ENCODE measurements at regions not wholly inside any gene's neighbourhood (a gene's known extent, or its start where the extent isn't known, plus 50 kb on each side); places are given as distances from the start of the nearest gene placed in this dataset.
"Not testable (repeated sequence)": the region's sequence is repeated elsewhere in the genome, so short reads cannot be mapped to it uniquely, and the experiment has no call there.

DNA sequence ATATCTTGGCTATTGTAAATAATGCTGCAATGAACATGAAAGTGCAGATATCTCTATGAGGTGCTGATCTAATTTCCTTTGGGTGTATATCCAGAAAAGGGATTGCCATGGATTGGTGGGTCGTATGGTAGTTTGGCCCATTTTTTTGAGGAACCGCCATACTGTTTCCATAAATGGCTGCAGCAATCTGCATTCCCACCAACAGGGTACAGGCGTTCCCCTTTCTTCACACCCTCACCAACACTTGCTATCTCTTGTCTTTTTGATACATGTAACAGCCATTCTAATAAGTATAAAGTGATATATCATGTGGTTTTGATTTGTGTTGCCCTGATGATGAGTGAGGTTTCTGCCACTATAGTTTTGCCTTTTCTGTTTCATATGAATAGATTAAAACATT lies 146.7 kb downstream of the NR2F2 start:
- 91 to 99% methylated on average over 3 of the region's 3 CpGs for WGBS, 2 donors
- no peak overlapping the region for H3K4me3 ChIP-seq (ENCODE audit: low read depth, poor library complexity, severe bottlenecking)
- DNase-seq (ENCODE audit: low spot score in 2 of 2), result no peak
- TF ChIP-seq POLR2A (IDR thresholded peaks at IDR 0.05), result no peak
- TF ChIP-seq CTCF (IDR thresholded peaks at IDR 0.05), result no peak
- intact Hi-C loops (cut with DNase I; ENCODE audit: low total_unique reads), result no loop called here

GRCh38 chr15:96484412-96484811 lies 153.9 kb downstream of the NR2F2 start:
- intact Hi-C loops (cut with DNase I; ENCODE audit: low total_unique reads); DNase-seq (ENCODE audit: low spot score in 2 of 2); H3K4me3 ChIP-seq (ENCODE audit: low read depth, poor library complexity, severe bottlenecking): not testable (repeated sequence)
- WGBS, 2 donors, result 93% methylated on average over 1 of the region's 1 CpG

DNA sequence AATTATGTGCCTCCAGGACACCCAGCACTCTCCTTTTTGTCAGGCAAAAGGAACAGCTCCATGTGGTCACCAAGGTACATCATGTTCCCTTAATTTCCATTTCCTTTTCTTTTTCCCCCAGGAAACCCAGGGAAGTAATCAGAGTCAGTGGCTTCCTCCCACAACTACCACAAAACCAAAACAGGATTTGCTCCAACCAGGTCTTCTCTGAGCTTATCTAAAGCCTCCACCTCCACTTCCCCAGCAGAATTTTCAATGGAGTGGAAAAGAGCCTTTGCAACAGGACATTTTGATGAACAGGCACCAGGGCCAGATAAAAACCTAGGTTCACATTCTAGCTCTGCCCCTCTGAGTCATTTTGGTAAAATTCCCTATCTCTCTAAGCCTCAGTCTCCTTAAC lies 154.3 kb downstream of the NR2F2 start:
- DNase-seq (ENCODE audit: low spot score in 2 of 2), result no peak

DNA sequence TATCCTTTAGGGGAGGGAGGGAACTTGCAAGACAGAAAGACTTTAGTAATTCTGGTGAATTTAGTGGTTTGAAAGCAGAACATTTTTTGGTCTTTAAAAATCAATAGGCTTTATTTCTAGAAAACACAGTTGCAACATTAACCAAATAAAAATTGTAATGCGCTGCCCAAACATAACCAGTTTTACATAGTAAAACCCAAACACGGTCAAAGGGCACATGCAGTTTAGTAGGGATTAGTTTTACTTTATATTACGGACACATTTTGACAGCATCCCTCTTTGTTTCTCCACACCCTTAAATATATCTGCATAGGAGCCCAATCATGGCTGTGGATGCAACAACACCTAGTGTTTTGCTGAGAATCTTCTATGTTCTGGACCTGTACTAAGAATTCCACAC lies 156.7 kb downstream of the NR2F2 start:
- DNase-seq (ENCODE audit: low spot score in 2 of 2), result no peak
- H3K4me3 ChIP-seq (ENCODE audit: low read depth, poor library complexity, severe bottlenecking), result no peak overlapping the region
- no peak for TF ChIP-seq POLR2A (IDR thresholded peaks at IDR 0.05)
- no peak for TF ChIP-seq CTCF (IDR thresholded peaks at IDR 0.05)
- intact Hi-C loops (cut with DNase I; ENCODE audit: low total_unique reads), result no loop called here
- WGBS, 2 donors, result 91 to 92% methylated on average over 3 of the region's 3 CpGs

More for the DNA sequence above, 154.3 kb downstream of the NR2F2 start:
- intact Hi-C loops (cut with DNase I; ENCODE audit: low total_unique reads), result no loop called here
- no peak for TF ChIP-seq CTCF (IDR thresholded peaks at IDR 0.05)
- no peak for TF ChIP-seq POLR2A (IDR thresholded peaks at IDR 0.05)
- H3K4me3 ChIP-seq (ENCODE audit: low read depth, poor library complexity, severe bottlenecking), result no peak overlapping the region

- intact Hi-C loops (cut with DNase I; ENCODE audit: low total_unique reads), result not testable (repeated sequence)
These were observed 160.7 kb downstream of the NR2F2 start for GRCh38 chr15:96491066-96491699.

DNA sequence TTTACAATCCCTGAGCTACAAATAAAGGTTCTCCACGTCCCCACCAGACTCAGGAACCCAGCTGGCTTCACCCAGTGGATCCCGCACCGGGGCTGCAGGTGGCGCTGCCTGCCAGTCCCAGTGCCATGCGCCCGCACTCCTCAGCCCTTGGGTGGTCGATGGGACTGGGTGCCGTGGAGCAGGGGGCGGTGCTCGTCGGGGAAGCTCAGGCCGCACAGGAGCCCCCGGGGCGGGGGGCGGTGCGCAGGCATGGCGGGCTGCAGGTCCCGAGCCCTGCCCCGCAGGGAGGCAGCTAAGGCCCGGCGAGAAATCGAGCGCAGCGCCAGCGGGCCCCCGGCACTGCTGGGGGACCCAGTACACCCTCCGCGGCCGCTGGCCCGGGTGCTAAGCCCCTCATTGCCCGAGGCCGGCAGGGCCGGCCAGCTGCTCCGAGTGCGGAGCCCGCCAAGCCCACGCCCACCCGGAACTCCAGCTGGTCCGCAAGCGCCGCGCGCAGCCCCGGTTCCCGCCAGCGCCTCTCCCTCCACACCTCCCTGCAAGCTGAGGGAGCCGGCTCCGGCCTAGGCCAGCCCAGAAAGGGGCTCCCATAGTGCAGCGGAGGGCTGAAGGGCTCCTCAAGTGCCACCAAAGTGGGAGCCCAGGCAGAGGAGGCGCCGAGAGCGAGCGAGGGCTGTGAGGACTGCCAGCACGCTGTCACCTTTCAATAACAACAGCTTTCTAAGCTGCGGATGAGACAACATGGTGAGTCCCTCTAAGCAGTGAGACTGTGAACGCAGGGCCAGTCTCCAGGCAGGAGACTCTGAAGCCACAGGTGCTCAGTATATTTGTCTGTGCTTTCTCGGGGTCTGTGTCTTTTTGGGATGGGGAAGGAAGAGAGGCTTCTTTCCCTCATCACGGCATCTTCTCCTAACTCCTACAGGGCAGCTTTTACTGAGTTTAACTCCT lies 161.5 kb downstream of the NR2F2 start:
- WGBS, 2 donors, result 91 to 94% methylated on average over 24 to 52 of the region's 58 CpGs
- H3K4me3 ChIP-seq (ENCODE audit: low read depth, poor library complexity, severe bottlenecking); DNase-seq (ENCODE audit: low spot score in 2 of 2); intact Hi-C loops (cut with DNase I; ENCODE audit: low total_unique reads): not testable (repeated sequence)

More at GRCh38 chr15:96491066-96491699, 160.7 kb downstream of the NR2F2 start:
- DNase-seq (ENCODE audit: low spot score in 2 of 2); H3K4me3 ChIP-seq (ENCODE audit: low read depth, poor library complexity, severe bottlenecking): not testable (repeated sequence)
- 57 to 76% methylated on average over 15 of the region's 15 CpGs for WGBS, 2 donors

DNA sequence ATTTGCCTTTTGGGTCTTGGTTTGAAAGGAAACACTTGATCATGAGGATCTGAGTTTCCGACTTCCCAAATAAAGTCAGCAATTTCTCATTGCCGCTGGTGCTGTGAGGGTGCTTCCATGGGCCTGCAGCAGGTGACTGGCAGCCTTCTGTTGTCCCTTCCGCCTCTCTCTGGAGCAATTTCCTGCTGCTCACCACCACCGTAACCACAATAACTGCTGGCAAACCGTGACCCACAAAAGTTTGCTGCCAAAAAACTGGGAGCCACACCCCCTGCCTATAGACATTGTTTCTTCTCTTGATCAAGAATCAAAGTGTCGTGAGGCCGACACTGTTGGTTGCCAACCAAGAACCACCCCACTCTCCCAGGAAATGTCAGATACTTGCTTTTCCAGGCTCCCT lies 164.0 kb downstream of the NR2F2 start:
- no peak for DNase-seq (ENCODE audit: low spot score in 2 of 2)
- intact Hi-C loops (cut with DNase I; ENCODE audit: low total_unique reads), result no loop called here
- H3K4me3 ChIP-seq (ENCODE audit: low read depth, poor library complexity, severe bottlenecking), result no peak overlapping the region
- no peak for TF ChIP-seq CTCF (IDR thresholded peaks at IDR 0.05)
- no peak for TF ChIP-seq POLR2A (IDR thresholded peaks at IDR 0.05)
- WGBS, 2 donors, result 47 to 49% methylated on average over 7 of the region's 7 CpGs
